K562 (cell line): ENCODE measurements at regions not wholly inside any gene's neighbourhood (a gene's known extent, or its start where the extent isn't known, plus 50 kb on each side); places are given as distances from the start of the nearest gene placed in this dataset.

Experiments used
- EP300 ChIP-seq: IDR thresholded peaks from 2 replicates; pipeline ENCODE4 v1.6.1; 2012; ENCODE audit warnings: low read length, improper control_type of control experiment
- SIN3B ChIP-seq: fragments of 450-650 bp; IDR thresholded peaks from 2 replicates; pipeline ENCODE4 v1.6.1; 2017; ENCODE audit warnings: low read depth, mild to moderate bottlenecking, moderate library complexity

- TF ChIP-seq SIN3B, result no peak
- TF ChIP-seq EP300, result no peak
Observed at GRCh38 chr10:59098387-59098786, 78.1 kb upstream of the PHYHIPL start.
